Testis (tissue), 2 donors: ENCODE measurements at regions not wholly inside any gene's neighbourhood (a gene's known extent, or its start where the extent isn't known, plus 50 kb on each side); places are given as distances from the start of the nearest gene placed in this dataset.

Experiments
- DNase-seq: peaks from one replicate; pipeline ENCODE4 v3.0.0-alpha.2; 2019
- H3K27ac ChIP-seq, 2 donors: fragments of 200-600 bp; sonication (generic); one replicate each; pipeline ENCODE4 v1.5.1; 2019
- H3K27me3 ChIP-seq: fragments of 200-600 bp; sonication (generic); one replicate; pipeline ENCODE4 v1.5.1; 2019
- H3K36me3 ChIP-seq: fragments of 200-600 bp; sonication (generic); one replicate; pipeline ENCODE4 v1.5.1; 2017; ENCODE audit warnings: low read depth; ENCODE audit errors: missing control alignments
- H3K4me1 ChIP-seq: fragments of 200-600 bp; sonication (generic); one replicate; pipeline ENCODE4 v1.5.1; 2019
- H3K4me3 ChIP-seq, 2 donors: fragments of 200-600 bp; sonication (generic); one replicate each; pipeline ENCODE4 v1.5.1; 2017 to 2019
- H3K9me3 ChIP-seq: fragments of 200-600 bp; sonication (generic); one replicate; pipeline ENCODE4 v1.5.1; 2017
- POLR2A ChIP-seq: fragments of 450-650 bp; IDR thresholded peaks from one replicate; pipeline ENCODE4 v1.6.1; 2017; ENCODE audit warnings: antibody characterized with exemption, mild to moderate bottlenecking, moderate library complexity
- WGBS, 2 donors: methylation state at CpG; one replicate each; pipeline ENCODE4 v1.1.5; 2018; 5-methylcytosine and 5-hydroxymethylcytosine counted together
- intact Hi-C: fragments of 100-400 bp; cut with DNase I; formaldehyde crosslinking; loops from one replicate; pipeline ENCODE4 v1.15.1; 2023; ENCODE audit warnings: low total_unique reads
- TF ChIP-seq, protein P1 (sequence below), 3 experiments: fragments of 450-650 bp in 2 of 3; fragments of 200-600 bp in 1 of 3; sonication (generic) in 1 of 3; IDR thresholded peaks; one replicate each; pipeline ENCODE4 v1.5.1; 2016 to 2019; ENCODE audit warnings: antibody characterized with exemption in 3 of 3, mild to moderate bottlenecking in 2 of 3, moderate library complexity in 1 of 3

DNA sequence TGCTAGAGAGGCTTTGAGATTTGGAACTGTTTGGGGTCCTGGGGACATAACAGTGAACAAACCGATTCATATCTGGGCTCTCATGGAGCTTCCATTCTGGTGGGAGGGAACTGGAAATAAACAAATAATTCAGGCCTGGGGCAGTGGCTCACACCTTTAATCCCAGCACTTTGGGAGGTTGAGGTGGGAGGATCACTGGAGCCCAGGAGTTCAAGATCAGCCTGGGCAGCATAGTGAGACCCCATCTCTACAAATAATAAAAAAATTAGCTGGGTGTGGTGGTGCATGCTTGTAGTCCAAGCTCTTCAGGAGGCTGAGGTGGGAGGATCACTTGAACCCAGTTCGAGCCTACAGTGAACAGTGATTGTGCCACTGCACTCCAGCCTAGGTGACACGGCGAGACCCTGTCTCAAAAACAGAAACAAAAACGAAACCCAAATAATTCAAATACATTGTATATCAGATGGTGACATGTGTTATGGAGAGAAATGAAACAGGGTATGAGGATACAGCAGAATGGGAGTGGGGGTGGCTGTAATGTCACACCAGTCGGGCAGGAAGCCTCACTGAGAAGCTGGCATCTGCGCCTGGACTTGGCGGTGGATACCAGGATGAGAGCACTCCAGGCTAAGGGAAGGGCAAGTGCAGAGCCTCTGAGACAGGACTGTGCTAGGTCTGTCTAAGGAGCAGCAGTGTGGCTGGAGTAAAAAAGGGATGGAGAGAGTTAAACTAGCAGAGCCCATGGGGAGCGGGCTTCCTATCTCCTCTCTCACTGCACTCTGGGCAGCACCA, 131.1 kb upstream of the ZNF536 start:
- intact Hi-C loops, result no loop called here
- H3K27me3 ChIP-seq, result no peaks in the 10 kb centered on the region
- H3K4me1 ChIP-seq, result peaks cover under 1% of the 10 kb centered on the region
- WGBS, 2 donors, result 88 to 89% methylated on average over 8 to 9 of the region's 9 CpGs
- TF ChIP-seq, protein P1, sequence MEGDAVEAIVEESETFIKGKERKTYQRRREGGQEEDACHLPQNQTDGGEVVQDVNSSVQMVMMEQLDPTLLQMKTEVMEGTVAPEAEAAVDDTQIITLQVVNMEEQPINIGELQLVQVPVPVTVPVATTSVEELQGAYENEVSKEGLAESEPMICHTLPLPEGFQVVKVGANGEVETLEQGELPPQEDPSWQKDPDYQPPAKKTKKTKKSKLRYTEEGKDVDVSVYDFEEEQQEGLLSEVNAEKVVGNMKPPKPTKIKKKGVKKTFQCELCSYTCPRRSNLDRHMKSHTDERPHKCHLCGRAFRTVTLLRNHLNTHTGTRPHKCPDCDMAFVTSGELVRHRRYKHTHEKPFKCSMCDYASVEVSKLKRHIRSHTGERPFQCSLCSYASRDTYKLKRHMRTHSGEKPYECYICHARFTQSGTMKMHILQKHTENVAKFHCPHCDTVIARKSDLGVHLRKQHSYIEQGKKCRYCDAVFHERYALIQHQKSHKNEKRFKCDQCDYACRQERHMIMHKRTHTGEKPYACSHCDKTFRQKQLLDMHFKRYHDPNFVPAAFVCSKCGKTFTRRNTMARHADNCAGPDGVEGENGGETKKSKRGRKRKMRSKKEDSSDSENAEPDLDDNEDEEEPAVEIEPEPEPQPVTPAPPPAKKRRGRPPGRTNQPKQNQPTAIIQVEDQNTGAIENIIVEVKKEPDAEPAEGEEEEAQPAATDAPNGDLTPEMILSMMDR (IDR thresholded peaks at IDR 0.05), result no peak
- TF ChIP-seq POLR2A, result no peak
- no peak for DNase-seq
- H3K9me3 ChIP-seq, result no peaks in the 10 kb centered on the region
- H3K27ac ChIP-seq, result no peak overlapping the region
- no peaks in the 10 kb centered on the region for H3K36me3 ChIP-seq
- H3K4me3 ChIP-seq, result no peak overlapping the region

DNA sequence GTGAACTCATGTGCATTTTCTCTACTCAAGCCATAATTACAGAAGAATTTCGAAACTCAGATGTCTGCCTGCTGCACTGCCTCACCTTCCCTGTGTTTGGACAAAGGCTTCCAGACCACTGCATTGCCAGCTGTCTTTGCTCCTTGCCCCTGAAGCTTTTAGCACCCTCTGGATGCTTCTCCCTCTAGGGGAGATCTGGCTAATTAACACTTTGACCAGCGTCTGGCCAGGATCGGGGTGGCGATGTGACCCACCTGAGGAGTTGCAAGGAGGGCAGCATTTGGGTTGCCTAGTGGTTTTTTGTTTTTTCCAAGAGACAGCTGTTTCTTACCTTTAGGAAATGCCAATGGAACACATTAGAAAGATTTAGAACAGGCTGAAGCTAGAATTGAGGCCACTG, 127.7 kb upstream of the ZNF536 start:
- no peak for TF ChIP-seq POLR2A
- TF ChIP-seq, protein P1 (IDR thresholded peaks at IDR 0.05), result no peak
- H3K4me1 ChIP-seq, result no peaks in the 10 kb centered on the region
- WGBS, 2 donors, result 77 to 88% methylated on average over 4 of the region's 4 CpGs
- intact Hi-C loops, result no loop called here
- no peaks in the 10 kb centered on the region for H3K9me3 ChIP-seq
- DNase-seq, result no peak
- H3K4me3 ChIP-seq, result no peak overlapping the region
- H3K27ac ChIP-seq, result no peak overlapping the region
- H3K36me3 ChIP-seq, result no peaks in the 10 kb centered on the region
- H3K27me3 ChIP-seq, result no peaks in the 10 kb centered on the region

DNA sequence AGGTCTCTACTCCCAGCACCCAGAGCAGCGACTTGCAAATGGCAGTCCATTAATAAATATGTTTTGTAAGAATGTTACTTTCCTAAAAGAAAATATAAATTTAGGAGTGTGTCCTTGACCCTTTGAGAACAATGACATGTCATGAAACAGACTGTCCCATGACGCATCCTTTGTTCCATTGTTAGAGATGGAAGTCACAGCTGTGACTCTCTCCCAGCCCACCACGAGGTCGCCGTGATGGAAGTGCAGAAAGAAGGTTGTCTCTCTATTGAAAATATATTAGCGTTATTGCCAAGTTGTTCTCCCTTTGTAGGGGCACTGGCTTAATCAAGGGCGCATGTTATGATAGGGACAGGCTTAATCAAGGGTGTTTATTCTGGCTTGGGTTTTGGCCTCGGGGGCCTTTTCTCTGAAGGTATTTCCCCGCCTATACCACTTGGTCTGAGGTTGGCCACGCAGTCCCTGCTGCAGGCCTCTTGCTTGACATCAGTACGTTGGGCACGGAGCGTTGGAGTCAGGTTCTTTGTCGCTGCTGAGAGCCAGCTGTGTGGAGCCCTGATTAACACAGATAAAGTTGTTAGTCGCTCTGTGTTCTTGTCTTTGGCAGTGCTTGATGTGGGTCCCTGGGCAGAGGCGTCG, 126.7 kb upstream of the ZNF536 start:
- intact Hi-C loops, result no loop called here
- H3K4me3 ChIP-seq, result no peak overlapping the region
- H3K27me3 ChIP-seq, result no peaks in the 10 kb centered on the region
- no peaks in the 10 kb centered on the region for H3K9me3 ChIP-seq
- H3K4me1 ChIP-seq, result no peaks in the 10 kb centered on the region
- DNase-seq, result no peak
- H3K36me3 ChIP-seq, result no peaks in the 10 kb centered on the region
- WGBS, 2 donors, result 86 to 88% methylated on average over 17 of the region's 17 CpGs
- TF ChIP-seq POLR2A, result no peak
- TF ChIP-seq, protein P1 (IDR thresholded peaks at IDR 0.05), result no peak
- no peak overlapping the region for H3K27ac ChIP-seq

DNA sequence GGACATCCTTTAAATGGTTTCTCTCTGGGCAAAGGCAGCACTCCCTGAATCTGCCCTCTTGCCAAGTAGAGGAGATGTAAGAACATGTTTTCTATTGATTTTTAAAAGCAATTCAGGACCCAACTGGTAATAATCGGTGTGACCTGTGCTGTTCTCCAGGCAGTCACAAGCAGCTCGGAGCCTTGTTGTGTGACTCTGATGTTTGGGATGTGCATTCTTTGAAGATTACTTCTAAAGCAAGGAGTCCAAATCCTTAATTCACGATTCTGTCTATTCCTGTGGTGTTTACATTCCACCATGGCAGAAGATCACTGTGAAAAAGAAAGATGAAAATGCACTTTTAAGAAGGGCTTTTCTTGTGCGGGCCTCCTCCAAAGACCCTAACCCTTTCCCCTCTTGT, 122.3 kb upstream of the ZNF536 start:
- intact Hi-C loops, result no loop called here
- peaks cover 7% of the 10 kb centered on the region for H3K4me1 ChIP-seq
- H3K9me3 ChIP-seq, result no peaks in the 10 kb centered on the region
- H3K36me3 ChIP-seq, result no peaks in the 10 kb centered on the region
- H3K27ac ChIP-seq, result no peak overlapping the region
- WGBS, 2 donors, result 85 to 87% methylated on average over 4 of the region's 4 CpGs
- no peaks in the 10 kb centered on the region for H3K27me3 ChIP-seq
- TF ChIP-seq, protein P1 (IDR thresholded peaks at IDR 0.05), result no peak
- no peak for TF ChIP-seq POLR2A
- no peak for DNase-seq
- no peak overlapping the region for H3K4me3 ChIP-seq
